Ovary (tissue), 3 donors: ENCODE measurements at regions not wholly inside any gene's neighbourhood (a gene's known extent, or its start where the extent isn't known, plus 50 kb on each side); places are given as distances from the start of the nearest gene placed in this dataset.

ENCODE experiments used
- CTCF ChIP-seq, 3 donors: fragments of 450-650 bp in 2 of 3; fragments of 200-600 bp in 1 of 3; IDR thresholded peaks; one replicate each; pipeline versions ENCODE4 v1.5.1 to v1.8.0; 2016 to 2022; ENCODE audit warnings: antibody characterized with exemption in 3 of 3, mild to moderate bottlenecking in 1 of 3
- POLR2A ChIP-seq: fragments of 450-650 bp; IDR thresholded peaks from one replicate; pipeline ENCODE4 v1.6.1; 2017; ENCODE audit warnings: antibody characterized with exemption, mild to moderate bottlenecking, moderate library complexity
- donor health status: DM: no; HTN: no; CAD: no.

GRCh38 chr7:108652886-108653285, 83.2 kb downstream of the DNAJB9 start:
- TF ChIP-seq CTCF (IDR thresholded peaks at IDR 0.05) (no peak), POLR2A (no peak)
